Natural killer cell treated with Interleukin-12 subunit alpha and Interleukin-12 subunit beta and Interleukin-15 and Interleukin-18, amount 100 ng/mL, for 72 hours (primary cell): ENCODE measurements at regions not wholly inside any gene's neighbourhood (a gene's known extent, or its start where the extent isn't known, plus 50 kb on each side); places are given as distances from the start of the nearest gene placed in this dataset.

Source experiments
- ATAC-seq, 2 donors: fragments of 150-1000 bp; cut with Tn5 transposase in 1 of 2; sonication (Bioruptor Pico), chemical (Tn5 transposase) in 1 of 2; 2 replicates each; pipeline ENCODE4 v1.10.0; 2021
- DNase-seq: peaks from one replicate; pipeline ENCODE4 v3.0.0; 2022; ENCODE audit warnings: low spot score
- H3K27ac Mint-ChIP-seq, 2 donors: 1 replicate in 1 of 2; 2 replicates in 1 of 2; pipeline ENCODE4 v1.8.0; 2022; ENCODE audit warnings: mixed read lengths in 2 of 2, mild to moderate bottlenecking in 1 of 2, moderate library complexity in 1 of 2
- H3K27me3 Mint-ChIP-seq, 2 donors: 1 replicate in 1 of 2; 2 replicates in 1 of 2; pipeline ENCODE4 v1.8.0; 2022; ENCODE audit warnings: mixed read lengths in 2 of 2
- H3K36me3 Mint-ChIP-seq: one replicate; pipeline ENCODE4 v1.8.0; 2022; ENCODE audit warnings: mixed read lengths
- H3K4me1 Mint-ChIP-seq, 2 donors: 1 replicate in 1 of 2; 2 replicates in 1 of 2; pipeline ENCODE4 v1.8.0; 2022; ENCODE audit warnings: low read depth in 2 of 2, mixed read lengths in 2 of 2, mild to moderate bottlenecking in 1 of 2
- H3K4me3 Mint-ChIP-seq: one replicate; pipeline ENCODE4 v1.8.0; 2022; ENCODE audit warnings: mixed read lengths
- H3K9me3 Mint-ChIP-seq: 2 replicates; pipeline ENCODE4 v1.8.0; 2022; ENCODE audit warnings: mixed read lengths

DNA sequence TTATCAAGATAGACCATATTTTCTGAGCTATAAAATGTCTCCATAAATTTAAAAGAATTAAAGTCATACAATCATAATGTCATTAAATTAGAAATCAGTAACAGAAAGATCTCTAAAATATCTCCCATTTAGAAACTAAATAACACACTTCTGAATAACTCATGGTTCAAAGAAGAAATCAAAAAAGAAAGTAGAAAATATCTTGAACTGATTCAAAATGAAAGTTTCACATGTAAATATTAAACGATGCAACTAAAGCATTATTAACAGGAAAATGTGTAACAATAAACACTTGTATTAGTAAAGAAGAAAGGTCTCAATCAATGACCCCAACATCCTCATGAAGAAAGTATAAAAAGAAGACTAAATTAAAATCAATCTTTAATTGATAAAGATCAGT, 50.5 kb upstream of the PZP start:
- H3K4me1 Mint-ChIP-seq, result peaks cover 0 to 4% of the 10 kb centered on the region in 2 donors
- DNase-seq (no peak), ATAC-seq (no peak)
- H3K27ac Mint-ChIP-seq, result no peak overlapping the region
- H3K27me3 Mint-ChIP-seq, result no peaks in the 10 kb centered on the region
- H3K4me3 Mint-ChIP-seq, result no peak overlapping the region
- H3K36me3 Mint-ChIP-seq, result no peaks in the 10 kb centered on the region
- no peaks in the 10 kb centered on the region for H3K9me3 Mint-ChIP-seq
